ENCODE measurements at regions not wholly inside any gene's neighbourhood (a gene's known extent, or its start where the extent isn't known, plus 50 kb on each side); places are given as distances from the start of the nearest gene placed in this dataset.

GRCh38 chr4:174038481-174038880 is 245.0 kb downstream of the FBXO8 start:
- Histone ChIP-seq H3K4me3 (IDR thresholded peaks at IDR 0.05; ENCODE audit: insufficient read depth, low read depth, low read length) (no peak overlapping the region), H3K4me1 (ENCODE audit: low read depth, poor library complexity, severe bottlenecking) (no peaks in the 10 kb centered on the region), H3K9ac (no peak overlapping the region), H4K20me1 (ENCODE audit: insufficient read depth) (no peaks in the 10 kb centered on the region), H3K27me3 (ENCODE audit: insufficient read depth, low read depth) (no peaks in the 10 kb centered on the region), H3K79me2 (ENCODE audit: insufficient read depth, low read depth) (no peaks in the 10 kb centered on the region), H3K27ac (no peak overlapping the region), H2AFZ (ENCODE audit: low read depth) (no peak overlapping the region), H3K4me2 (no peak overlapping the region), H3K36me3 (ENCODE audit: insufficient read depth) (no peaks in the 10 kb centered on the region)
- TF ChIP-seq, protein P1, sequence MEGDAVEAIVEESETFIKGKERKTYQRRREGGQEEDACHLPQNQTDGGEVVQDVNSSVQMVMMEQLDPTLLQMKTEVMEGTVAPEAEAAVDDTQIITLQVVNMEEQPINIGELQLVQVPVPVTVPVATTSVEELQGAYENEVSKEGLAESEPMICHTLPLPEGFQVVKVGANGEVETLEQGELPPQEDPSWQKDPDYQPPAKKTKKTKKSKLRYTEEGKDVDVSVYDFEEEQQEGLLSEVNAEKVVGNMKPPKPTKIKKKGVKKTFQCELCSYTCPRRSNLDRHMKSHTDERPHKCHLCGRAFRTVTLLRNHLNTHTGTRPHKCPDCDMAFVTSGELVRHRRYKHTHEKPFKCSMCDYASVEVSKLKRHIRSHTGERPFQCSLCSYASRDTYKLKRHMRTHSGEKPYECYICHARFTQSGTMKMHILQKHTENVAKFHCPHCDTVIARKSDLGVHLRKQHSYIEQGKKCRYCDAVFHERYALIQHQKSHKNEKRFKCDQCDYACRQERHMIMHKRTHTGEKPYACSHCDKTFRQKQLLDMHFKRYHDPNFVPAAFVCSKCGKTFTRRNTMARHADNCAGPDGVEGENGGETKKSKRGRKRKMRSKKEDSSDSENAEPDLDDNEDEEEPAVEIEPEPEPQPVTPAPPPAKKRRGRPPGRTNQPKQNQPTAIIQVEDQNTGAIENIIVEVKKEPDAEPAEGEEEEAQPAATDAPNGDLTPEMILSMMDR (conservative IDR thresholded peaks at IDR 0.05; ENCODE audit: low read depth, low read length) = no peak

- no peaks in the 10 kb centered on the region for H4K20me1 ChIP-seq (ENCODE audit: insufficient read depth)
- H3K4me1 ChIP-seq (ENCODE audit: low read depth, poor library complexity, severe bottlenecking) = no peaks in the 10 kb centered on the region
- no peak overlapping the region for H3K4me2 ChIP-seq
- H3K27ac ChIP-seq = no peak overlapping the region
- no peak overlapping the region for H3K9ac ChIP-seq
- no peaks in the 10 kb centered on the region for H3K79me2 ChIP-seq (ENCODE audit: insufficient read depth, low read depth)
- H3K4me3 ChIP-seq (IDR thresholded peaks at IDR 0.05; ENCODE audit: insufficient read depth, low read depth, low read length) = no peak overlapping the region
- no peaks in the 10 kb centered on the region for H3K27me3 ChIP-seq (ENCODE audit: insufficient read depth, low read depth)
- TF ChIP-seq, protein P1 (conservative IDR thresholded peaks at IDR 0.05; ENCODE audit: low read depth, low read length) = no peak
- H2AFZ ChIP-seq (ENCODE audit: low read depth) = no peak overlapping the region
- no peaks in the 10 kb centered on the region for H3K36me3 ChIP-seq (ENCODE audit: insufficient read depth)
Observed at GRCh38 chr4:174037631-174038030, 245.8 kb downstream of the FBXO8 start.

DNA sequence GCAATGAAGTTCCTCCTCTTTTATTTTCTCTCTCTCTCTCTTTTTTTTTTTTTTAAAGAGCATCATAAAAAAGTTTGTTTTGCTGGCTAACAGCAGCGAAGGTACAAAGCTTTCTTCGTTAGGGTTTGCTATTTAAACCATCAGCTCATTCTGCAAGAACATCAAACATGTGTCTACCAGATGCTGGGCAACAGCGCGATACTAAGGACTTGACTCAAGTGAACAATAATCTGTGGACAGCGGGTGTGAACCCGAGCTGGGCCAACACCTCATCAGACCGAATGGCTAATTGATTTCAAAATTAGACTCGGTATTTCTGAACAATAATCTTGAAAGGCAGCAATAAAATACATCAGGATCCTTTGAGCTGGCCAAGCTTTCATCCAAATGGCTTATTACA is 246.4 kb downstream of the FBXO8 start:
- Histone ChIP-seq H3K4me1 (ENCODE audit: low read depth, poor library complexity, severe bottlenecking) (no peaks in the 10 kb centered on the region), H3K4me2 (no peak overlapping the region), H3K27me3 (ENCODE audit: insufficient read depth, low read depth) (no peaks in the 10 kb centered on the region), H3K27ac (no peak overlapping the region), H3K36me3 (ENCODE audit: insufficient read depth) (no peaks in the 10 kb centered on the region), H3K79me2 (ENCODE audit: insufficient read depth, low read depth) (no peaks in the 10 kb centered on the region), H2AFZ (ENCODE audit: low read depth) (no peak overlapping the region), H3K9ac (no peak overlapping the region), H3K4me3 (IDR thresholded peaks at IDR 0.05; ENCODE audit: insufficient read depth, low read depth, low read length) (no peak overlapping the region), H4K20me1 (ENCODE audit: insufficient read depth) (no peaks in the 10 kb centered on the region)
- TF ChIP-seq, protein P1 (conservative IDR thresholded peaks at IDR 0.05; ENCODE audit: low read depth, low read length) = no peak

- no peaks in the 10 kb centered on the region for H3K36me3 ChIP-seq (ENCODE audit: insufficient read depth)
- H3K4me1 ChIP-seq (ENCODE audit: low read depth, poor library complexity, severe bottlenecking) = no peaks in the 10 kb centered on the region
- no peak overlapping the region for H3K4me3 ChIP-seq (IDR thresholded peaks at IDR 0.05; ENCODE audit: insufficient read depth, low read depth, low read length)
- no peaks in the 10 kb centered on the region for H4K20me1 ChIP-seq (ENCODE audit: insufficient read depth)
- H3K4me2 ChIP-seq = no peak overlapping the region
- TF ChIP-seq, protein P1 (conservative IDR thresholded peaks at IDR 0.05; ENCODE audit: low read depth, low read length) = no peak
- no peak overlapping the region for H3K9ac ChIP-seq
- no peaks in the 10 kb centered on the region for H3K27me3 ChIP-seq (ENCODE audit: insufficient read depth, low read depth)
- no peak overlapping the region for H2AFZ ChIP-seq (ENCODE audit: low read depth)
- no peak overlapping the region for H3K27ac ChIP-seq
- no peaks in the 10 kb centered on the region for H3K79me2 ChIP-seq (ENCODE audit: insufficient read depth, low read depth)
Observed at GRCh38 chr4:174036576-174036975, 246.9 kb downstream of the FBXO8 start.
